GM23338 (cell line): ENCODE measurements at regions not wholly inside any gene's neighbourhood (a gene's known extent, or its start where the extent isn't known, plus 50 kb on each side); places are given as distances from the start of the nearest gene placed in this dataset.

Experiments used
- ATAC-seq: fragments of 200-7000 bp; cut with Tn5 transposase; 3 replicates; pipeline ENCODE4 v1.9.1; 2020
- DNase-seq: peaks from one replicate; pipeline ENCODE4 v3.0.0-alpha.2; 2015; ENCODE audit warnings: low spot score
- H2AFZ ChIP-seq: fragments of 200-600 bp; sonication (generic); 2 replicates; pipeline ENCODE4 v1.8.0; 2016; ENCODE audit warnings: antibody characterized with exemption, mild to moderate bottlenecking, moderate library complexity
- H3F3A ChIP-seq: fragments of 200-600 bp; sonication (generic); replicated peaks from 2 replicates; pipeline ENCODE4 v1.8.0; 2017; ENCODE audit warnings: antibody characterized with exemption, mixed run types, low read depth
- H3K27ac ChIP-seq: fragments of 200-600 bp; sonication (generic); 2 replicates; pipeline ENCODE4 v1.6.1; 2016; ENCODE audit warnings: low read depth
- H3K27me3 ChIP-seq: fragments of 200-600 bp; sonication (generic); 2 replicates; pipeline ENCODE4 v1.8.0; 2016; ENCODE audit warnings: mild to moderate bottlenecking, mixed run types, moderate library complexity; ENCODE audit not compliant: insufficient read depth
- H3K36me3 ChIP-seq: fragments of 200-600 bp; sonication (generic); 2 replicates; pipeline ENCODE4 v1.8.0; 2016; ENCODE audit warnings: mild to moderate bottlenecking; ENCODE audit not compliant: insufficient read depth
- H3K4me1 ChIP-seq: fragments of 200-600 bp; sonication (generic); 2 replicates; pipeline ENCODE4 v1.8.0; 2016; ENCODE audit warnings: mild to moderate bottlenecking, moderate library complexity; ENCODE audit not compliant: insufficient read depth
- H3K4me2 ChIP-seq: fragments of 200-600 bp; sonication (generic); 2 replicates; pipeline ENCODE4 v1.7.1; 2017; ENCODE audit warnings: mixed run types
- H3K4me3 ChIP-seq: fragments of 200-600 bp; sonication (generic); 2 replicates; pipeline ENCODE4 v1.6.1; 2016; ENCODE audit warnings: mixed run types
- H3K79me2 ChIP-seq: fragments of 200-600 bp; sonication (generic); replicated peaks from 2 replicates; pipeline ENCODE4 v1.8.0; 2017; ENCODE audit warnings: mild to moderate bottlenecking; ENCODE audit not compliant: insufficient read depth
- H3K9me2 ChIP-seq: fragments of 200-600 bp; sonication (generic); 2 replicates; pipeline ENCODE4 v1.8.0; 2017; ENCODE audit not compliant: insufficient read depth
- H4K20me1 ChIP-seq: fragments of 200-600 bp; sonication (generic); replicated peaks from 2 replicates; pipeline ENCODE4 v1.8.0; 2017; ENCODE audit warnings: mild to moderate bottlenecking; ENCODE audit not compliant: insufficient read depth
- H3K27ac Mint-ChIP-seq: 2 replicates; pipeline ENCODE4 v1.8.0; 2020; ENCODE audit warnings: inconsistent platforms, mild to moderate bottlenecking, moderate library complexity, mixed read lengths
- H3K27me3 Mint-ChIP-seq: 3 replicates; pipeline ENCODE4 v1.8.0; 2022; ENCODE audit warnings: low read depth, mild to moderate bottlenecking, moderate library complexity, mixed read lengths, inconsistent platforms; ENCODE audit not compliant: insufficient read depth, poor library complexity
- H3K36me3 Mint-ChIP-seq: 3 replicates; pipeline ENCODE4 v1.8.0; 2021; ENCODE audit warnings: low read depth, mild to moderate bottlenecking, inconsistent platforms, moderate library complexity, mixed read lengths
- H3K4me1 Mint-ChIP-seq: 3 replicates; pipeline ENCODE4 v1.8.0; 2020; ENCODE audit warnings: mild to moderate bottlenecking, inconsistent platforms, mixed read lengths
- H3K4me3 Mint-ChIP-seq: 3 replicates; pipeline ENCODE4 v1.8.0; 2021; ENCODE audit warnings: moderate library complexity, mild to moderate bottlenecking, inconsistent platforms, mixed read lengths
- H3K9me3 Mint-ChIP-seq: 3 replicates; pipeline ENCODE4 v1.8.0; 2020; ENCODE audit warnings: moderate library complexity, mild to moderate bottlenecking, inconsistent platforms, mixed read lengths
- EZH2 ChIP-seq: fragments of 200-600 bp; sonication (generic); IDR thresholded peaks from one replicate; pipeline ENCODE4 v1.8.0; 2017; ENCODE audit warnings: antibody characterized with exemption, mild to moderate bottlenecking, low read depth; ENCODE audit not compliant: unreplicated experiment
- JUNB ChIP-seq: IDR thresholded peaks from one replicate; pipeline ENCODE4 v1.6.1; 2016; ENCODE audit warnings: antibody characterized with exemption; ENCODE audit not compliant: unreplicated experiment
- REST ChIP-seq: IDR thresholded peaks from one replicate; pipeline ENCODE4 v1.6.1; 2018; ENCODE audit warnings: antibody characterized with exemption; ENCODE audit not compliant: unreplicated experiment
- ZNF331 ChIP-seq: fragments of 250-450 bp; sonication (Bioruptor Pico); IDR thresholded peaks from 2 replicates; pipeline ENCODE4 v1.5.0; 2020; ENCODE audit warnings: low read depth, mild to moderate bottlenecking, moderate library complexity
- TF ChIP-seq, protein P1 (sequence below): fragments of 250-450 bp; sonication (Bioruptor Pico); IDR thresholded peaks from 2 replicates; pipeline ENCODE4 v1.5.0; 2020; ENCODE audit warnings: mild to moderate bottlenecking, moderate library complexity
- TF ChIP-seq, protein P2 (sequence below): IDR thresholded peaks from 2 replicates; pipeline ENCODE4 v1.6.1; 2016; ENCODE audit warnings: antibody characterized with exemption

DNA sequence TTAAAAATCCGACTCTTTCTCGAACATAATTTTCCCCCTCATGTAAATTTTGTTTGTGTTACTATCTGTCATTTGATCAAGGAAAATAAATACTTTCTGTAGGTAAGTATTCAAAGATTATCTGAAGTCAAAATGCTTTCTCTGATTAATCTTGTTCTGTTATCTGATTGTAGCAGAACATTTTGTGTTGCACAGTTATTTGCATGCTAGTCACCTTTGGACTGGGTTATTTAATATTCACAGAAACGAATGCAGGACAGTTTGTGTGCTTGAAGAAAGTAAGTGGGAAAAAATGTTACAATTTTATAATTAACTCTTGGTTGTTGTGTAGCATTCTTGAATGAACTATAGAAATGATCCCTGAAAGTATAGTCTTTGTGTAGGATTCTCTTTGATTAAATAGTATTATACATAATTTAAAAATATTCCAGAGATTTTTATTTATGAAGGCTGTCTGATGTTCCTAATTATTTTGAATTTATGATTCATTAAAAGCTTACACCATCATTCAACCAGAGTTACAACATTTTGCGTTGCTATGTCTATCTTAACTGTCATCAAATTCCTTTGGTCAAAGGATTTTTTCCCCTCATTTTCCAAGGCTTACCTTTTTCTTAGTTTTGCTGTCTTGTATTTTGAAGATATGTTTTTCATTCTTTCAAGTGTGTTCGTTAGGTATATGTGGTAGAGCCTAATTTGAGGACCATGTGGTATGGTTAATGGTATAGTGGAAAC lies 176.6 kb downstream of the GIPC2 start (continued):
- TF ChIP-seq, protein P1, sequence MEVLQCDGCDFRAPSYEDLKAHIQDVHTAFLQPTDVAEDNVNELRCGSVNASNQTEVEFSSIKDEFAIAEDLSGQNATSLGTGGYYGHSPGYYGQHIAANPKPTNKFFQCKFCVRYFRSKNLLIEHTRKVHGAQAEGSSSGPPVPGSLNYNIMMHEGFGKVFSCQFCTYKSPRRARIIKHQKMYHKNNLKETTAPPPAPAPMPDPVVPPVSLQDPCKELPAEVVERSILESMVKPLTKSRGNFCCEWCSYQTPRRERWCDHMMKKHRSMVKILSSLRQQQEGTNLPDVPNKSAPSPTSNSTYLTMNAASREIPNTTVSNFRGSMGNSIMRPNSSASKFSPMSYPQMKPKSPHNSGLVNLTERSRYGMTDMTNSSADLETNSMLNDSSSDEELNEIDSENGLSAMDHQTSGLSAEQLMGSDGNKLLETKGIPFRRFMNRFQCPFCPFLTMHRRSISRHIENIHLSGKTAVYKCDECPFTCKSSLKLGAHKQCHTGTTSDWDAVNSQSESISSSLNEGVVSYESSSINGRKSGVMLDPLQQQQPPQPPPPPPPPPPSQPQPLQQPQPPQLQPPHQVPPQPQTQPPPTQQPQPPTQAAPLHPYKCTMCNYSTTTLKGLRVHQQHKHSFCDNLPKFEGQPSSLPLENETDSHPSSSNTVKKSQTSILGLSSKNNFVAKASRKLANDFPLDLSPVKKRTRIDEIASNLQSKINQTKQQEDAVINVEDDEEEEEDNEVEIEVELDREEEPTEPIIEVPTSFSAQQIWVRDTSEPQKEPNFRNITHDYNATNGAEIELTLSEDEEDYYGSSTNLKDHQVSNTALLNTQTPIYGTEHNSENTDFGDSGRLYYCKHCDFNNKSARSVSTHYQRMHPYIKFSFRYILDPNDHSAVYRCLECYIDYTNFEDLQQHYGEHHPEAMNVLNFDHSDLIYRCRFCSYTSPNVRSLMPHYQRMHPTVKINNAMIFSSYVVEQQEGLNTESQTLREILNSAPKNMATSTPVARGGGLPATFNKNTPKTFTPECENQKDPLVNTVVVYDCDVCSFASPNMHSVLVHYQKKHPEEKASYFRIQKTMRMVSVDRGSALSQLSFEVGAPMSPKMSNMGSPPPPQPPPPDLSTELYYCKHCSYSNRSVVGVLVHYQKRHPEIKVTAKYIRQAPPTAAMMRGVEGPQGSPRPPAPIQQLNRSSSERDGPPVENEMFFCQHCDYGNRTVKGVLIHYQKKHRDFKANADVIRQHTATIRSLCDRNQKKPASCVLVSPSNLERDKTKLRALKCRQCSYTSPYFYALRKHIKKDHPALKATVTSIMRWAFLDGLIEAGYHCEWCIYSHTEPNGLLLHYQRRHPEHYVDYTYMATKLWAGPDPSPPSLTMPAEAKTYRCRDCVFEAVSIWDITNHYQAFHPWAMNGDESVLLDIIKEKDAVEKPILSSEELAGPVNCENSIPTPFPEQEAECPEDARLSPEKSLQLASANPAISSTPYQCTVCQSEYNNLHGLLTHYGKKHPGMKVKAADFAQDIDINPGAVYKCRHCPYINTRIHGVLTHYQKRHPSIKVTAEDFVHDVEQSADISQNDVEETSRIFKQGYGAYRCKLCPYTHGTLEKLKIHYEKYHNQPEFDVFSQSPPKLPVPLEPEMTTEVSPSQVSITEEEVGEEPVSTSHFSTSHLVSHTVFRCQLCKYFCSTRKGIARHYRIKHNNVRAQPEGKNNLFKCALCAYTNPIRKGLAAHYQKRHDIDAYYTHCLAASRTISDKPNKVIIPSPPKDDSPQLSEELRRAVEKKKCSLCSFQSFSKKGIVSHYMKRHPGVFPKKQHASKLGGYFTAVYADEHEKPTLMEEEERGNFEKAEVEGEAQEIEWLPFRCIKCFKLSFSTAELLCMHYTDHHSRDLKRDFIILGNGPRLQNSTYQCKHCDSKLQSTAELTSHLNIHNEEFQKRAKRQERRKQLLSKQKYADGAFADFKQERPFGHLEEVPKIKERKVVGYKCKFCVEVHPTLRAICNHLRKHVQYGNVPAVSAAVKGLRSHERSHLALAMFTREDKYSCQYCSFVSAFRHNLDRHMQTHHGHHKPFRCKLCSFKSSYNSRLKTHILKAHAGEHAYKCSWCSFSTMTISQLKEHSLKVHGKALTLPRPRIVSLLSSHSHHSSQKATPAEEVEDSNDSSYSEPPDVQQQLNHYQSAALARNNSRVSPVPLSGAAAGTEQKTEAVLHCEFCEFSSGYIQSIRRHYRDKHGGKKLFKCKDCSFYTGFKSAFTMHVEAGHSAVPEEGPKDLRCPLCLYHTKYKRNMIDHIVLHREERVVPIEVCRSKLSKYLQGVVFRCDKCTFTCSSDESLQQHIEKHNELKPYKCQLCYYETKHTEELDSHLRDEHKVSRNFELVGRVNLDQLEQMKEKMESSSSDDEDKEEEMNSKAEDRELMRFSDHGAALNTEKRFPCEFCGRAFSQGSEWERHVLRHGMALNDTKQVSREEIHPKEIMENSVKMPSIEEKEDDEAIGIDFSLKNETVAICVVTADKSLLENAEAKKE (CRISPR knock-in tag), result no peak
- TF ChIP-seq JUNB, result no peak
- TF ChIP-seq, protein P2, sequence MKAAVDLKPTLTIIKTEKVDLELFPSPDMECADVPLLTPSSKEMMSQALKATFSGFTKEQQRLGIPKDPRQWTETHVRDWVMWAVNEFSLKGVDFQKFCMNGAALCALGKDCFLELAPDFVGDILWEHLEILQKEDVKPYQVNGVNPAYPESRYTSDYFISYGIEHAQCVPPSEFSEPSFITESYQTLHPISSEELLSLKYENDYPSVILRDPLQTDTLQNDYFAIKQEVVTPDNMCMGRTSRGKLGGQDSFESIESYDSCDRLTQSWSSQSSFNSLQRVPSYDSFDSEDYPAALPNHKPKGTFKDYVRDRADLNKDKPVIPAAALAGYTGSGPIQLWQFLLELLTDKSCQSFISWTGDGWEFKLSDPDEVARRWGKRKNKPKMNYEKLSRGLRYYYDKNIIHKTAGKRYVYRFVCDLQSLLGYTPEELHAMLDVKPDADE, result no peak

DNA sequence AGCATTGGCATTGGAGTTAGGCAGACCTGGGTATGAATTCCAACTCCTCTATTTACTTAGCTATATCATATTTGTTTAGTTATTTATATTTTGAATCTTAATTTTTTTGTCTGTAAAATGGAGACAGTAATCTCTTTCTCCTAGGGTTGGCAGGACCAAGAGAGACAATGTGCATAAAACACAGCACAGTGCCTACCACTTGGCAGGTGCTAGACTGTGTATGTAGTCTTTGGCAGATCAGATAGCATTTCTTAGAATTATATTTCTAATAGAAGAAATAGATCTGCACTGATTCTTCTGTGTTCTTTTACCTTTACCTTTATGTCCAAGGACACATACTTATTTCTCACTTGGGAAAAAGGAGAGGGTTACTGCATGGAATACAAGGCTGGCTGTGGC lies 177.2 kb downstream of the GIPC2 start:
- Histone ChIP-seq H3K4me1 (peaks cover 10% of the 10 kb centered on the region; the same call in 1 of the 2 replicates), H2AFZ (peak overlapping the region; percentile 56; the same call in 1 of the 2 replicates), H3K4me2 (no peak overlapping the region), H3K27ac (no peak overlapping the region), H3K27me3 (peaks cover 10% of the 10 kb centered on the region; the same call in 1 of the 2 replicates), H3K36me3 (no peaks in the 10 kb centered on the region), H3K9me2 (0 out of 2 replicates have a peak, but pooled peaks cover 4% of the 10 kb centered on the region), H3K79me2 (no peaks in the 10 kb centered on the region), H3F3A (no peaks in the 10 kb centered on the region), H3K4me3 (no peak overlapping the region), H4K20me1 (no peaks in the 10 kb centered on the region)
- H3K27me3 Mint-ChIP-seq, result peaks cover 8% of the 10 kb centered on the region
- peaks cover 25% of the 10 kb centered on the region for H3K4me1 Mint-ChIP-seq
- H3K9me3 Mint-ChIP-seq, result peaks cover 6% of the 10 kb centered on the region; the same call in 1 of the 3 replicates
- no peak overlapping the region for H3K4me3 Mint-ChIP-seq
- DNase-seq, result no peak
- no peak for ATAC-seq
- H3K27ac Mint-ChIP-seq, result no peak overlapping the region
- peaks cover 6% of the 10 kb centered on the region; the same call in 1 of the 3 replicates for H3K36me3 Mint-ChIP-seq
- TF ChIP-seq EZH2 (no peak), ZNF331 (CRISPR knock-in tag) (no peak), REST (no peak)
